Trophoblast cell (in vitro differentiated cells and primary cell): ENCODE measurements at regions not wholly inside any gene's neighbourhood (a gene's known extent, or its start where the extent isn't known, plus 50 kb on each side); places are given as distances from the start of the nearest gene placed in this dataset.
"Not testable (repeated sequence)": the region's sequence is repeated elsewhere in the genome, so short reads cannot be mapped to it uniquely, and the experiment has no call there.

Source experiments
- DNase-seq, 2 donors: peaks; one replicate each; pipeline ENCODE4 v3.0.0-alpha.2; 2016
- H2AFZ ChIP-seq: 2 replicates; pipeline ENCODE4 v1.6.1; 2013; ENCODE audit warnings: low read length, moderate library complexity, mild to moderate bottlenecking; ENCODE audit not compliant: insufficient read depth, poor library complexity
- H2AK5ac ChIP-seq: 2 replicates; pipeline ENCODE4 v1.6.1; 2013; ENCODE audit warnings: mild to moderate bottlenecking, low read length
- H2BK120ac ChIP-seq: 2 replicates; pipeline ENCODE4 v1.6.1; 2013; ENCODE audit warnings: low read length, mild to moderate bottlenecking, moderate library complexity; ENCODE audit not compliant: insufficient read depth, poor library complexity
- H2BK12ac ChIP-seq: 2 replicates; pipeline ENCODE4 v1.6.1; 2013; ENCODE audit warnings: mild to moderate bottlenecking, low read length, moderate library complexity
- H2BK5ac ChIP-seq: 2 replicates; pipeline ENCODE4 v1.6.1; 2013; ENCODE audit warnings: low read length, low read depth, moderate library complexity, mild to moderate bottlenecking; ENCODE audit not compliant: poor library complexity
- H3K14ac ChIP-seq: 2 replicates; pipeline ENCODE4 v1.6.1; 2013; ENCODE audit warnings: mild to moderate bottlenecking, low read length
- H3K18ac ChIP-seq: 2 replicates; pipeline ENCODE4 v1.6.1; 2013; ENCODE audit warnings: mild to moderate bottlenecking, low read length
- H3K23ac ChIP-seq: 2 replicates; pipeline ENCODE4 v1.6.1; 2013; ENCODE audit warnings: low read length
- H3K27ac ChIP-seq: 2 replicates; pipeline ENCODE4 v1.5.1; 2013; ENCODE audit warnings: low read depth, mild to moderate bottlenecking, inconsistent platforms, low read length, moderate library complexity
- H3K27me3 ChIP-seq: 2 replicates; pipeline ENCODE4 v1.6.1; 2013; ENCODE audit warnings: inconsistent platforms, mild to moderate bottlenecking, low read length, moderate library complexity; ENCODE audit not compliant: insufficient read depth
- H3K36me3 ChIP-seq, 2 experiments: 1 replicate in 1 of 2; 2 replicates in 1 of 2; pipeline ENCODE4 v1.6.1; 2013; ENCODE audit warnings: low read length in 2 of 2, mild to moderate bottlenecking in 2 of 2, moderate library complexity in 1 of 2; ENCODE audit not compliant: insufficient read depth in 2 of 2, control insufficient read depth in 1 of 2
- H3K4ac ChIP-seq: 2 replicates; pipeline ENCODE4 v1.6.1; 2013; ENCODE audit warnings: low read depth, mild to moderate bottlenecking, low read length, moderate library complexity
- H3K4me1 ChIP-seq, 2 experiments: 1 replicate in 1 of 2; 2 replicates in 1 of 2; pipeline ENCODE4 v1.6.1; 2013; ENCODE audit warnings: low read length in 2 of 2, mild to moderate bottlenecking in 2 of 2, moderate library complexity in 1 of 2; ENCODE audit not compliant: insufficient read depth in 2 of 2, control insufficient read depth in 1 of 2
- H3K4me2 ChIP-seq: 2 replicates; pipeline ENCODE4 v1.6.1; 2013; ENCODE audit warnings: inconsistent platforms, mild to moderate bottlenecking, low read length, moderate library complexity
- H3K4me3 ChIP-seq: 2 replicates; pipeline ENCODE4 v1.5.1; 2013; ENCODE audit warnings: mild to moderate bottlenecking, low read depth, low read length, inconsistent platforms
- H3K79me1 ChIP-seq: one replicate; pipeline ENCODE4 v1.6.1; 2013; ENCODE audit warnings: low read length
- H3K79me2 ChIP-seq: 2 replicates; pipeline ENCODE4 v1.6.1; 2013; ENCODE audit warnings: low read length, mild to moderate bottlenecking; ENCODE audit not compliant: control insufficient read depth, insufficient read depth, poor library complexity
- H3K9ac ChIP-seq: 2 replicates; pipeline ENCODE4 v1.6.1; 2013; ENCODE audit warnings: mild to moderate bottlenecking, low read length
- H3K9me3 ChIP-seq: 2 replicates; pipeline ENCODE4 v1.6.1; 2013; ENCODE audit warnings: low read depth, mild to moderate bottlenecking, control low read depth, inconsistent platforms, low read length; ENCODE audit not compliant: insufficient read depth
- H4K12ac ChIP-seq: 2 replicates; pipeline ENCODE4 v1.6.1; 2013; ENCODE audit warnings: low read depth, mild to moderate bottlenecking, low read length, moderate library complexity
- H4K8ac ChIP-seq: 2 replicates; pipeline ENCODE4 v1.6.1; 2013; ENCODE audit warnings: low read depth, mild to moderate bottlenecking, low read length, moderate library complexity
- H4K91ac ChIP-seq: one replicate; pipeline ENCODE4 v1.6.1; 2013; ENCODE audit warnings: low read depth, mild to moderate bottlenecking, low read length, moderate library complexity
- WGBS: extraction: QIAGEN DNeasy Blood & Tissue Kit; methylation state at CpG from one replicate; pipeline ENCODE4 v1.1.7; 2013; ENCODE audit warnings: missing lambda C conversion rate; ENCODE audit not compliant: insufficient read length, insufficient coverage; ENCODE audit errors: extremely low coverage; 5-methylcytosine and 5-hydroxymethylcytosine counted together

DNA sequence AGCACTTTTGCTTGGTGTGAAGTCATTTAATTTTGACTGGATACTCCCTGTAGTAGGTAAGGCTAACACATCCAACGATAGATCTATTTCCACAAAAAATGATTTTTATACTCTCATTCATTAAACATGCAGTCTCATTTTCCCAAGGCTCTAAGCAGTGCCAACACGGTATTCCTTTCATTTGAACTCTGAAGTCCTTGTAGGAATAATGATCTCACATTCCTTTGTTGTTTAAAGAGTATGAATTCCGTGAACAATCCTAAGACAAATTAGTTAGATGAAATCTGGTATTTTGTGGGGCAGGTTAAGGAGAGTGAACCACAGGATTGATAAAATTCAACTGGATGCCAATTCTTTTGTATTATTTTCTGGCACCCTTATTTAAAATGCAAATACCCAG, 66.6 kb downstream of the LACC1 start:
- WGBS, result no CpG with 5 or more reads among the region's 3 CpGs
- Histone ChIP-seq H2BK120ac (no peak overlapping the region), H3K36me3 (no peaks in the 10 kb centered on the region), H3K23ac (no peak overlapping the region), H4K12ac (no peak overlapping the region), H3K4me2 (no peak overlapping the region), H3K79me2 (no peaks in the 10 kb centered on the region), H4K8ac (no peak overlapping the region), H2BK12ac (no peak overlapping the region), H3K27ac (no peak overlapping the region), H3K27me3 (no peaks in the 10 kb centered on the region), H3K4me1 (no peaks in the 10 kb centered on the region), H3K79me1 (no peaks in the 10 kb centered on the region), H2AFZ (no peak overlapping the region), H2AK5ac (no peak overlapping the region), H3K4ac (no peak overlapping the region), H3K18ac (no peak overlapping the region), H2BK5ac (no peak overlapping the region), H3K9me3 (peaks cover 1% of the 10 kb centered on the region), H3K14ac (no peak overlapping the region), H4K91ac (no peak overlapping the region), H3K9ac (no peak overlapping the region), H3K4me3 (no peak overlapping the region)
- DNase-seq, result no peak

DNA sequence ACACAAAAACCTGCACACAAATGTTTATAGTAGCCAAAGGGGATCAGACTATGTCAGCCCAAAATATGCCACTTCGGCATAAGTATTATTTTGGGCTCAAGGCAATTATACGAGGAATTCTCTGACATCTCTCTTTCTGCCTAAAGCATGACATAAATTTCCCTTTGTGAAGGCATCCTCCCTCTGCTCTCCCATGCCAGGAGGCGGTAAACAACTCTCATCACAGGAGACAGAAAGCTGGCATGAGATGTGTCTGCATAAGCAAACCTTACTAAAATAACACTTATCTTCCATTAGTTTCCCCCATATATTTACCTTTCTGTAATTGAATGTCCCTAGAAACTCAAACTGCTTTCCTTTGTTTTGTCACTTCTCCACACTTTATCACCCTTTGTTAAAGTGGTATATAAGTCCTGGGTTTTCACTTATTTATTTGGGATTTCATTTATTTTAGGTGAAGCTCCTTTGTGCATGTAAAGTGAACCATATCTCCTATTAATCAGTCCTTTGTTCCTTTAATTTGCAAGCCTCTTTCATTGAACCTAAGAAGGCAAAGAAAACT, 68.3 kb downstream of the LACC1 start:
- no CpG with 5 or more reads among the region's 3 CpGs for WGBS
- H3K27me3 ChIP-seq, result no peaks in the 10 kb centered on the region
- H2BK5ac ChIP-seq, result no peak overlapping the region
- no peaks in the 10 kb centered on the region for H3K4me1 ChIP-seq
- H3K4ac ChIP-seq, result no peak overlapping the region
- no peak for DNase-seq
- H3K4me3 ChIP-seq, result no peak overlapping the region
- no peaks in the 10 kb centered on the region for H3K79me2 ChIP-seq
- no peak overlapping the region for H2AFZ ChIP-seq
- H2AK5ac ChIP-seq, result no peak overlapping the region
- H4K12ac ChIP-seq, result no peak overlapping the region
- no peaks in the 10 kb centered on the region for H3K36me3 ChIP-seq
- H4K91ac ChIP-seq, result no peak overlapping the region
- peaks cover 1% of the 10 kb centered on the region for H3K9me3 ChIP-seq
- no peak overlapping the region for H3K4me2 ChIP-seq
- H3K18ac ChIP-seq, result no peak overlapping the region
- H4K8ac ChIP-seq, result no peak overlapping the region
- H3K79me1 ChIP-seq, result no peaks in the 10 kb centered on the region
- H2BK12ac ChIP-seq, result no peak overlapping the region
- H3K9ac ChIP-seq, result no peak overlapping the region
- no peak overlapping the region for H3K23ac ChIP-seq
- no peak overlapping the region for H2BK120ac ChIP-seq
- H3K27ac ChIP-seq, result no peak overlapping the region
- H3K14ac ChIP-seq, result no peak overlapping the region

DNA sequence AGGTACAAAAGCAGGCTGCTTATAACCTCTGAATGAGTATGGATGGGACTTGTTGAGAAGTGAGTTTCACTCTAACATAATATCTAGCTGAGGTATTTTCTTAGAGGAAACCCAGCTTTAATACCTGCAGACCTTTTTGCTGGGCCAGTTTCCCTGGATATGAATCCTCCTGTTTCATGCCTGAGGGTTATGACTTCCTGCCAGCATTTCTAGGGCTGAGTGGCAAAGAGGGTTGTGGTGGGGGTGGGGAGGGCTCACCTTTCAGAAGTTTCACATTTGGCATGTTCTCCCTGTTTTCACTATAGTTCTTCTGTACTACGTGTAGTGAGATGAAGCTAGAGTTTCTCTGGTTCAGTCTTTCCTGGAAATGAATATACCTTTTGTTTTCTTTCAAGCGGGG, 73.7 kb downstream of the LACC1 start:
- Histone ChIP-seq H2BK12ac (peak overlapping the region; percentile 24), H2BK120ac (peak overlapping the region; percentile 6), H3K4me3 (no peak overlapping the region), H2BK5ac (no peak overlapping the region), H3K27ac (no peak overlapping the region), H3K79me1 (peaks cover 3% of the 10 kb centered on the region), H4K91ac (no peak overlapping the region), H2AFZ (peak overlapping the region; percentile 93), H3K9me3 (no peaks in the 10 kb centered on the region), H3K27me3 (no peaks in the 10 kb centered on the region), H3K23ac (no peak overlapping the region), H3K14ac (no peak overlapping the region), H3K4me1 (peaks cover 3 to 5% of the 10 kb centered on the region in 2 experiments), H3K79me2 (no peaks in the 10 kb centered on the region), H4K8ac (peak overlapping the region; percentile 66), H3K36me3 (no peaks in the 10 kb centered on the region), H3K18ac (no peak overlapping the region), H3K9ac (no peak overlapping the region), H3K4ac (no peak overlapping the region), H2AK5ac (no peak overlapping the region), H4K12ac (no peak overlapping the region), H3K4me2 (no peak overlapping the region)
- DNase-seq, result peak; percentile 37 to 65
- WGBS, result no CpG with 5 or more reads among the region's 2 CpGs

DNA sequence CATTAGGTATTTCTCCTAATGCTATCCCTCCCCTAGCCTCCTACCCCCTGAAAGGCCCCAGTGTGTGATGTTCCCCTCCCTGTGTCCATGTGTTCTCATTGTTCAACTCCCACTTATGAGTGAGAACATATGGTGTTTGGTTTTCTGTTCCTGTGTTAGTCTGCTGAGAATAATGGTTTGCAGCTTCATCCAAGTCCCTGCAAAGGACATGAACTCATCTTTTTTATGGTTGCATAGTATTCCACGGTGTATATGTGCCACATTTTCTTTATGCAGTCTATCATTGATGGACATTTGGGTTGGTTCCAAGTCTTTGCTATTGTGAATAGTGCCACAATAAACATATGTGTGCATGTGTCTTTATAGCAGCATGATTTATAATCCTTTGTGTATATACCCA, 77.3 kb downstream of the LACC1 start:
- H3K36me3 ChIP-seq, H3K4ac ChIP-seq, H3K9ac ChIP-seq, H3K23ac ChIP-seq, H2BK5ac ChIP-seq, H2AK5ac ChIP-seq, H4K12ac ChIP-seq, H3K4me1 ChIP-seq, H3K79me2 ChIP-seq, H3K79me1 ChIP-seq, H4K91ac ChIP-seq, H3K27ac ChIP-seq, H2AFZ ChIP-seq, H2BK120ac ChIP-seq, H2BK12ac ChIP-seq, H4K8ac ChIP-seq, DNase-seq, H3K4me3 ChIP-seq, H3K27me3 ChIP-seq, H3K4me2 ChIP-seq, H3K9me3 ChIP-seq, H3K14ac ChIP-seq, H3K18ac ChIP-seq: not testable (repeated sequence)
- WGBS, result no CpG with 5 or more reads among the region's 1 CpG
